HCT116 (cell line): ENCODE measurements at regions not wholly inside any gene's neighbourhood (a gene's known extent, or its start where the extent isn't known, plus 50 kb on each side); places are given as distances from the start of the nearest gene placed in this dataset.

Experiments used
- ATAC-seq: fragments of 200-7000 bp; cut with Tn5 transposase; 2 replicates; pipeline ENCODE4 v1.9.1; 2020; ENCODE audit warnings: mild to moderate bottlenecking, moderate library complexity
- BruUV-seq: library from RNA; stranded (reverse); fragments of 400-500 nt; replicated peaks from 2 replicates; lab custom pipeline; 2021; lab: Mats Ljungman, UMichigan
- CTCF ChIA-PET: fragments of 300-600 bp; sonication (Branson Sonifier 250); formaldehyde crosslinking; loops from one replicate; lab custom pipeline; 2021; ENCODE audit warnings: antibody characterized with exemption; lab: Charles Lee
- POLR2A ChIA-PET: fragments of 300-600, 350-600 bp; sonication (Branson Sonifier 250); formaldehyde crosslinking; loops from one replicate; lab custom pipeline; 2021; ENCODE audit warnings: antibody characterized with exemption; lab: Charles Lee
- RAD21 ChIA-PET, 2 experiments: fragments of 300-600 bp; sonication (Branson Sonifier 250); formaldehyde crosslinking; loops; one replicate each; lab custom pipeline; 2023; ENCODE audit warnings: low total read pairs in 2 of 2; ENCODE audit not compliant: uncharacterized antibody in 2 of 2, unreplicated experiment in 2 of 2, low non-redundant PET in 1 of 2; lab: Charles Lee
- DNase-seq: peaks from one replicate; pipeline ENCODE4 v3.0.0-alpha.2; 2010; ENCODE audit warnings: low read depth, low spot score
- H2AFZ ChIP-seq: fragments of 200-600 bp; shearing (Covaris generic), sonication (generic); 2 replicates; pipeline ENCODE4 v1.6.1; 2017; ENCODE audit warnings: low read depth, mixed run types, mixed read lengths, antibody characterized with exemption, low read length; ENCODE audit not compliant: poor library complexity, severe bottlenecking
- H3K27ac ChIP-seq: 2 replicates; pipeline ENCODE4 v1.5.1; 2012; ENCODE audit warnings: low read depth, low read length
- H3K27me3 ChIP-seq: fragments of 200-600 bp; sonication (generic); 2 replicates; pipeline ENCODE4 v1.6.1; 2016; ENCODE audit warnings: mixed run types, low read length, mixed read lengths; ENCODE audit not compliant: insufficient read depth
- H3K36me3 ChIP-seq, 2 experiments: fragments of 200-500 bp in 1 of 2; fragments of 200-600 bp in 1 of 2; sonication (Bioruptor generic) in 1 of 2; sonication (generic) in 1 of 2; 2 replicates each; pipeline versions ENCODE4 v1.5.1 to v1.6.1; 2014 to 2016; ENCODE audit warnings: low read length in 2 of 2, inconsistent platforms in 1 of 2, mixed read lengths in 1 of 2, mixed run types in 1 of 2; ENCODE audit not compliant: insufficient read depth in 2 of 2, control insufficient read depth in 1 of 2
- H3K4me1 ChIP-seq, 2 experiments: fragments of 200-600 bp in 1 of 2; sonication (generic) in 1 of 2; 2 replicates each; pipeline versions ENCODE4 v1.5.1 to v1.6.1; 2012 to 2017; ENCODE audit warnings: low read length in 2 of 2, inconsistent platforms in 1 of 2, mild to moderate bottlenecking in 1 of 2, mixed read lengths in 1 of 2, mixed run types in 1 of 2, moderate library complexity in 1 of 2; ENCODE audit not compliant: insufficient read depth in 2 of 2, control insufficient read depth in 1 of 2
- H3K4me2 ChIP-seq: fragments of 200-600 bp; sonication (generic); 2 replicates; pipeline ENCODE4 v1.6.1; 2017; ENCODE audit warnings: mixed run types, low read length, mixed read lengths
- H3K4me3 ChIP-seq, 2 experiments: fragments of 200-600 bp in 1 of 2; sonication (generic) in 1 of 2; replicated peaks in 1 of 2; 2 replicates each; pipeline ENCODE4 v1.5.1; 2011 to 2016; ENCODE audit warnings: low read length in 2 of 2, control low read depth in 1 of 2, low read depth in 1 of 2, mild to moderate bottlenecking in 1 of 2, mixed read lengths in 1 of 2, mixed run types in 1 of 2
- H3K79me2 ChIP-seq: fragments of 200-600 bp; sonication (generic); 2 replicates; pipeline ENCODE4 v1.6.1; 2017; ENCODE audit warnings: mild to moderate bottlenecking, mixed run types, low read length, moderate library complexity, mixed read lengths; ENCODE audit not compliant: insufficient read depth
- H3K9ac ChIP-seq: fragments of 200-600 bp; sonication (generic); 2 replicates; pipeline ENCODE4 v1.6.1; 2016; ENCODE audit warnings: low read length, mixed read lengths
- H3K9me2 ChIP-seq: fragments of 200-600 bp; sonication (generic), shearing (Covaris generic); 2 replicates; pipeline ENCODE4 v1.6.1; 2017; ENCODE audit warnings: mixed run types, mild to moderate bottlenecking, moderate library complexity; ENCODE audit not compliant: insufficient read depth
- H3K9me3 ChIP-seq, 2 experiments: fragments of 200-500 bp in 1 of 2; fragments of 200-600 bp in 1 of 2; sonication (Bioruptor generic) in 1 of 2; sonication (generic) in 1 of 2; 2 replicates each; pipeline ENCODE4 v1.6.1; 2014 to 2017; ENCODE audit warnings: low read length in 2 of 2, mixed read lengths in 2 of 2, inconsistent platforms in 1 of 2, low read depth in 1 of 2, mild to moderate bottlenecking in 1 of 2, mixed run types in 1 of 2, moderate library complexity in 1 of 2; ENCODE audit not compliant: control insufficient read depth in 1 of 2, insufficient read depth in 1 of 2
- H4K20me1 ChIP-seq: fragments of 200-600 bp; sonication (generic), shearing (Covaris generic); 2 replicates; pipeline ENCODE4 v1.6.1; 2017; ENCODE audit warnings: mixed run types, mild to moderate bottlenecking, moderate library complexity; ENCODE audit not compliant: insufficient read depth
- ATF3 ChIP-seq: IDR thresholded peaks from 2 replicates; pipeline ENCODE4 v1.6.1; 2012
- CEBPB ChIP-seq: IDR thresholded peaks from 2 replicates; pipeline ENCODE4 v1.6.1; 2012; ENCODE audit warnings: low read depth
- CTCF ChIP-seq, 3 experiments: fragments of 200-600 bp in 1 of 3; sonication (generic) in 1 of 3; IDR thresholded peaks in 2 of 3; conservative IDR thresholded peaks in 1 of 3; 2 replicates each; pipeline ENCODE4 v1.5.1; 2012 to 2017; ENCODE audit warnings: low read depth in 2 of 3, low read length in 2 of 3, antibody characterized with exemption in 1 of 3, borderline replicate concordance in 1 of 3, control low read depth in 1 of 3, mild to moderate bottlenecking in 1 of 3, mixed read lengths in 1 of 3, mixed run types in 1 of 3, moderate library complexity in 1 of 3; ENCODE audit not compliant: insufficient read depth in 1 of 3
- EGR1 ChIP-seq: IDR thresholded peaks from 2 replicates; pipeline ENCODE4 v1.6.1; 2012; ENCODE audit warnings: low read depth
- EZH2 ChIP-seq: fragments of 200-600 bp; sonication (generic); IDR thresholded peaks from 2 replicates; pipeline ENCODE4 v1.6.1; 2017; ENCODE audit warnings: antibody characterized with exemption, mixed run types
- EZH2phosphoT487 ChIP-seq: fragments of 200-600 bp; IDR thresholded peaks from 2 replicates; pipeline ENCODE4 v1.6.1; 2018; ENCODE audit warnings: antibody characterized with exemption, borderline replicate concordance
- FOSL1 ChIP-seq: IDR thresholded peaks from 2 replicates; pipeline ENCODE4 v1.6.1; 2012; ENCODE audit warnings: low read depth
- MAX ChIP-seq: IDR thresholded peaks from 2 replicates; pipeline ENCODE4 v1.6.1; 2012
- POLR2AphosphoS5 ChIP-seq: IDR thresholded peaks from 2 replicates; pipeline ENCODE4 v1.6.1; 2011; ENCODE audit warnings: mild to moderate bottlenecking, low read depth, low read length, moderate library complexity
- SP1 ChIP-seq: IDR thresholded peaks from 2 replicates; pipeline ENCODE4 v1.6.1; 2012; ENCODE audit warnings: low read depth
- SRF ChIP-seq: IDR thresholded peaks from 2 replicates; pipeline ENCODE4 v1.6.1; 2012; ENCODE audit warnings: low read depth
- TCF7L2 ChIP-seq: IDR thresholded peaks from 2 replicates; pipeline ENCODE4 v1.7.0; 2011; ENCODE audit warnings: borderline replicate concordance, inconsistent platforms; ENCODE audit not compliant: insufficient read depth, insufficient read length; ENCODE audit errors: extremely low read depth
- YY1 ChIP-seq: IDR thresholded peaks from 2 replicates; pipeline ENCODE4 v1.6.1; 2011; ENCODE audit warnings: low read length, low read depth, moderate library complexity, mild to moderate bottlenecking; ENCODE audit not compliant: insufficient replicate concordance; ENCODE audit errors: extremely low read depth
- ZBTB33 ChIP-seq: IDR thresholded peaks from 2 replicates; pipeline ENCODE4 v1.6.1; 2011; ENCODE audit warnings: mild to moderate bottlenecking, low read length, moderate library complexity; ENCODE audit not compliant: insufficient replicate concordance; ENCODE audit errors: extremely low read depth
- ZNF274 ChIP-seq: fragments of 200-500 bp; sonication (Bioruptor generic); IDR thresholded peaks from 2 replicates; pipeline ENCODE4 v1.6.1; 2014; ENCODE audit warnings: mild to moderate bottlenecking, low read depth, low read length, inconsistent platforms
- intact Hi-C: fragments of 100-400 bp; cut with micrococcal nuclease; formaldehyde crosslinking; loops from 2 replicates; pipeline ENCODE4 v1.10.0; 2022

- Histone ChIP-seq H3K9me2 (no peaks in the 10 kb centered on the region), H3K27ac (no peak overlapping the region), H3K36me3 (no peaks in the 10 kb centered on the region), H2AFZ (no peak overlapping the region), H3K4me3 (no peak overlapping the region), H3K4me2 (no peak overlapping the region), H3K79me2 (no peaks in the 10 kb centered on the region), H3K27me3 (no peaks in the 10 kb centered on the region), H3K9me3 (no peaks in the 10 kb centered on the region), H3K4me1 (no peaks in the 10 kb centered on the region), H4K20me1 (no peaks in the 10 kb centered on the region), H3K9ac (no peak overlapping the region)
- POLR2A ChIA-PET: no interaction called here
- CTCF ChIA-PET: interaction anchor here (2.1 kb wide), 1 partner anchor 19 kb away, joined by 4 read pairs; no protein-coding TSS in a partner anchor
- TF ChIP-seq YY1: no peak
- TF ChIP-seq EGR1: no peak
- TF ChIP-seq ZNF274: no peak
- TF ChIP-seq SRF: no peak
- no peak for TF ChIP-seq ZBTB33
- no peak for TF ChIP-seq POLR2AphosphoS5
- no peak for TF ChIP-seq EZH2
- TF ChIP-seq SP1: no peak
- TF ChIP-seq FOSL1: no peak
- no peak for TF ChIP-seq CTCF (IDR thresholded peaks at IDR 0.05 in 2 of 3, conservative IDR thresholded peaks at IDR 0.05 in 1 of 3; ENCODE audit: borderline replicate concordance in 1 of 3, insufficient read depth in 1 of 3, low read depth in 2 of 3, low read length in 2 of 3)
- TF ChIP-seq MAX: no peak
- no peak for TF ChIP-seq EZH2phosphoT487
- no peak for TF ChIP-seq ATF3
- no peak for TF ChIP-seq CEBPB
- no peak for TF ChIP-seq TCF7L2
- intact Hi-C loops: no loop called here
- no TSS peak for BruUV-seq
- DNase-seq: no peak
- no peak for ATAC-seq
- RAD21 ChIA-PET: no interaction called here
Measured at GRCh38 chrX:109871121-109871888, 131.6 kb upstream of the TMEM164 start.
